ENCODE measurements at regions not wholly inside any gene's neighbourhood (a gene's known extent, or its start where the extent isn't known, plus 50 kb on each side); places are given as distances from the start of the nearest gene placed in this dataset.

GRCh38 chr21:28833609-28834008 lies 159.1 kb downstream of the LTN1 start:
- TF ChIP-seq, protein P1, sequence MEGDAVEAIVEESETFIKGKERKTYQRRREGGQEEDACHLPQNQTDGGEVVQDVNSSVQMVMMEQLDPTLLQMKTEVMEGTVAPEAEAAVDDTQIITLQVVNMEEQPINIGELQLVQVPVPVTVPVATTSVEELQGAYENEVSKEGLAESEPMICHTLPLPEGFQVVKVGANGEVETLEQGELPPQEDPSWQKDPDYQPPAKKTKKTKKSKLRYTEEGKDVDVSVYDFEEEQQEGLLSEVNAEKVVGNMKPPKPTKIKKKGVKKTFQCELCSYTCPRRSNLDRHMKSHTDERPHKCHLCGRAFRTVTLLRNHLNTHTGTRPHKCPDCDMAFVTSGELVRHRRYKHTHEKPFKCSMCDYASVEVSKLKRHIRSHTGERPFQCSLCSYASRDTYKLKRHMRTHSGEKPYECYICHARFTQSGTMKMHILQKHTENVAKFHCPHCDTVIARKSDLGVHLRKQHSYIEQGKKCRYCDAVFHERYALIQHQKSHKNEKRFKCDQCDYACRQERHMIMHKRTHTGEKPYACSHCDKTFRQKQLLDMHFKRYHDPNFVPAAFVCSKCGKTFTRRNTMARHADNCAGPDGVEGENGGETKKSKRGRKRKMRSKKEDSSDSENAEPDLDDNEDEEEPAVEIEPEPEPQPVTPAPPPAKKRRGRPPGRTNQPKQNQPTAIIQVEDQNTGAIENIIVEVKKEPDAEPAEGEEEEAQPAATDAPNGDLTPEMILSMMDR (IDR thresholded peaks at IDR 0.05; ENCODE audit: insufficient read depth, missing control alignments) = no peak
- FAIRE-seq = no peak

DNA sequence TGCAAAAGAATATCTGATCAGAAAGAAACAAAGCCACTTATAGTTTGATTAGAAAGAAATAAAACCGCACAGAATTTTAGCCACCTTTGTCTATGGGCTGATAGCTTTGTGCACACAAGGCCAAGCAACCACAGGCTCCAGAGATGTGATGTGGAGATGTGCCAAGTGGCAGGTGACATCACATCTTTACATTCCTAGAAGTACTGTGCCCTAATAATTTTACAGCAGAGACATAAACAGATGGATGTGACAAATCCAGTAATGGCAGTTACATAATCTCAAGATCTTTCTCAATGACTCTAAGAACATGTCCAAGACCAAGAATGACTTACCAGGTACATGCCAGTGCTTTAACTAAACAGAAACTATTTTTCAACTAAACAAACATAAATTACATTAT lies 159.5 kb downstream of the LTN1 start:
- DNase-seq (ENCODE audit: insufficient read length, low spot score) (no peak), FAIRE-seq (no peak)
- TF ChIP-seq, protein P1 (IDR thresholded peaks at IDR 0.05; ENCODE audit: insufficient read depth, missing control alignments) = no peak

More at GRCh38 chr21:28833609-28834008, 159.1 kb downstream of the LTN1 start:
- DNase-seq (ENCODE audit: insufficient read length, low spot score) = no peak

GRCh38 chr21:28832715-28833061 lies 160.0 kb downstream of the LTN1 start:
- TF ChIP-seq, protein P1 (IDR thresholded peaks at IDR 0.05; ENCODE audit: insufficient read depth, missing control alignments) = no peak
- FAIRE-seq (no peak), DNase-seq (ENCODE audit: insufficient read length, low spot score) (no peak)

GRCh38 chr21:28832013-28832714 lies 160.5 kb downstream of the LTN1 start:
- TF ChIP-seq, protein P1 (IDR thresholded peaks at IDR 0.05; ENCODE audit: insufficient read depth, missing control alignments) = no peak
- no peak for DNase-seq (ENCODE audit: insufficient read length, low spot score)
- no peak for FAIRE-seq

GRCh38 chr21:28828981-28829380 lies 163.7 kb downstream of the LTN1 start:
- no peak for FAIRE-seq
- no peak for DNase-seq (ENCODE audit: insufficient read length, low spot score)
- TF ChIP-seq, protein P1 (IDR thresholded peaks at IDR 0.05; ENCODE audit: insufficient read depth, missing control alignments) = no peak

GRCh38 chr21:28828021-28828420 lies 164.7 kb downstream of the LTN1 start:
- DNase-seq (ENCODE audit: insufficient read length, low spot score) = no peak
- no peak for FAIRE-seq
- TF ChIP-seq, protein P1 (IDR thresholded peaks at IDR 0.05; ENCODE audit: insufficient read depth, missing control alignments) = no peak

GRCh38 chr21:28827422-28827821 lies 165.3 kb downstream of the LTN1 start:
- FAIRE-seq (no peak), DNase-seq (ENCODE audit: insufficient read length, low spot score) (no peak)
- TF ChIP-seq, protein P1 (IDR thresholded peaks at IDR 0.05; ENCODE audit: insufficient read depth, missing control alignments) = no peak

Measured in D721Med (cell line).